Panc1 (cell line): ENCODE measurements at regions not wholly inside any gene's neighbourhood (a gene's known extent, or its start where the extent isn't known, plus 50 kb on each side); places are given as distances from the start of the nearest gene placed in this dataset.

Experiments
- CTCF ChIP-seq: fragments of 450-650 bp; IDR thresholded peaks from 2 replicates; pipeline ENCODE4 v1.5.1; 2017; ENCODE audit warnings: mild to moderate bottlenecking
- POLR2AphosphoS5 ChIP-seq: IDR thresholded peaks from 2 replicates; pipeline ENCODE4 v1.6.1; 2012; ENCODE audit warnings: mild to moderate bottlenecking, low read depth, low read length, moderate library complexity
- REST ChIP-seq, 2 experiments: IDR thresholded peaks; 2 replicates each; pipeline ENCODE4 v1.6.1; 2011 to 2012; ENCODE audit warnings: low read depth in 2 of 2, control low read depth in 1 of 2, low read length in 1 of 2, mild to moderate bottlenecking in 1 of 2, moderate library complexity in 1 of 2; ENCODE audit not compliant: insufficient read depth in 1 of 2
- SIN3A ChIP-seq: IDR thresholded peaks from 2 replicates; pipeline ENCODE4 v1.6.1; 2012; ENCODE audit warnings: low read depth, mild to moderate bottlenecking, low read length, moderate library complexity, borderline replicate concordance; ENCODE audit not compliant: insufficient read depth
- TCF7L2 ChIP-seq: IDR thresholded peaks from 2 replicates; pipeline ENCODE4 v1.6.1; 2011; ENCODE audit warnings: mild to moderate bottlenecking, low read depth, low read length, inconsistent platforms

GRCh38 chr6:167550941-167551627 lies 226.2 kb downstream of the TTLL2 start:
- no peak for TF ChIP-seq CTCF
- TF ChIP-seq REST (IDR thresholded peaks at IDR 0.05; ENCODE audit: insufficient read depth in 1 of 2, low read depth in 2 of 2, low read length in 1 of 2) = no peak
- no peak for TF ChIP-seq TCF7L2
- TF ChIP-seq POLR2AphosphoS5 = no peak
- no peak for TF ChIP-seq SIN3A
